ENCODE measurements at regions not wholly inside any gene's neighbourhood (a gene's known extent, or its start where the extent isn't known, plus 50 kb on each side); places are given as distances from the start of the nearest gene placed in this dataset.

GRCh38 chr12:92987362-92987761 is 58.3 kb upstream of the EEA1 start:
- Histone ChIP-seq H3K27me3 (ENCODE audit: low read depth) (no peaks in the 10 kb centered on the region), H3K9me3 (replicated peaks) (peaks cover 14% of the 10 kb centered on the region), H3K4me3 (peak overlapping the region; percentile 2), H3K36me3 (no peaks in the 10 kb centered on the region), H3K27ac (replicated peaks) (peak overlapping the region; percentile 85), H3K4me1 (peaks cover 24% of the 10 kb centered on the region)
- intact Hi-C loops (cut with micrococcal nuclease): loop anchor here (2.0 to 5.0 kb wide), 2 partner anchors 409 to 430 kb away; no protein-coding TSS in a partner anchor
- TF ChIP-seq CTCF (IDR thresholded peaks at IDR 0.05; ENCODE audit: borderline replicate concordance): peak; percentile 71
- DNase-seq: no peak

- H3K36me3 ChIP-seq: no peaks in the 10 kb centered on the region
- peaks cover 24% of the 10 kb centered on the region for H3K4me1 ChIP-seq
- H3K27ac ChIP-seq (replicated peaks): peak overlapping the region; percentile 85
- peak; percentile 25 for DNase-seq
- peak overlapping the region; percentile 2 for H3K4me3 ChIP-seq
- TF ChIP-seq CTCF (IDR thresholded peaks at IDR 0.05; ENCODE audit: borderline replicate concordance): no peak
- intact Hi-C loops (cut with micrococcal nuclease): loop anchor here (2.0 to 5.0 kb wide), 2 partner anchors 409 to 429 kb away; no protein-coding TSS in a partner anchor
- peaks cover 12% of the 10 kb centered on the region for H3K9me3 ChIP-seq (replicated peaks)
- no peaks in the 10 kb centered on the region for H3K27me3 ChIP-seq (ENCODE audit: low read depth)
Measured at GRCh38 chr12:92987846-92988621, 58.9 kb upstream of the EEA1 start.

GRCh38 chr12:92988622-92989130 is 59.6 kb upstream of the EEA1 start:
- no peaks in the 10 kb centered on the region for H3K27me3 ChIP-seq (ENCODE audit: low read depth)
- intact Hi-C loops (cut with micrococcal nuclease): loop anchor here (5.0 kb wide), 1 partner anchor 429 kb away; no protein-coding TSS in a partner anchor
- peaks cover 24% of the 10 kb centered on the region for H3K4me1 ChIP-seq
- H3K4me3 ChIP-seq: no peak overlapping the region
- no peaks in the 10 kb centered on the region for H3K36me3 ChIP-seq
- no peak for DNase-seq
- H3K9me3 ChIP-seq (replicated peaks): peaks cover 10% of the 10 kb centered on the region
- peak overlapping the region; percentile 85 for H3K27ac ChIP-seq (replicated peaks)
- no peak for TF ChIP-seq CTCF (IDR thresholded peaks at IDR 0.05; ENCODE audit: borderline replicate concordance)

- Histone ChIP-seq H3K27ac (replicated peaks) (peak overlapping the region; percentile 85), H3K4me1 (peaks cover 24% of the 10 kb centered on the region), H3K36me3 (no peaks in the 10 kb centered on the region), H3K27me3 (ENCODE audit: low read depth) (no peaks in the 10 kb centered on the region), H3K9me3 (replicated peaks) (peaks cover 9% of the 10 kb centered on the region), H3K4me3 (no peak overlapping the region)
- no peak for TF ChIP-seq CTCF (IDR thresholded peaks at IDR 0.05; ENCODE audit: borderline replicate concordance)
- no peak for DNase-seq
- intact Hi-C loops (cut with micrococcal nuclease): loop anchor here (5.0 kb wide), 1 partner anchor 427 kb away; no protein-coding TSS in a partner anchor
Measured at GRCh38 chr12:92989715-92990484, 60.8 kb upstream of the EEA1 start.

GRCh38 chr12:92991134-92991533 is 62.0 kb upstream of the EEA1 start:
- Histone ChIP-seq H3K9me3 (replicated peaks) (peaks cover 9% of the 10 kb centered on the region), H3K4me3 (no peak overlapping the region), H3K27me3 (ENCODE audit: low read depth) (no peaks in the 10 kb centered on the region), H3K4me1 (peaks cover 24% of the 10 kb centered on the region), H3K36me3 (no peaks in the 10 kb centered on the region), H3K27ac (replicated peaks) (no peak overlapping the region)
- intact Hi-C loops (cut with micrococcal nuclease): no loop called here
- TF ChIP-seq CTCF (IDR thresholded peaks at IDR 0.05; ENCODE audit: borderline replicate concordance): no peak
- DNase-seq: no peak
